HG02970 (cell line): ENCODE measurements at regions not wholly inside any gene's neighbourhood (a gene's known extent, or its start where the extent isn't known, plus 50 kb on each side); places are given as distances from the start of the nearest gene placed in this dataset.

Experiments used
- ATAC-seq: cut with Tn5 transposase; IDR thresholded peaks from one replicate; pipeline ENCODE4 v1.9.1; 2021; ENCODE audit warnings: mild to moderate bottlenecking, moderate library complexity, moderate number of reproducible peaks; ENCODE audit not compliant: unreplicated experiment, low FRiP score

DNA sequence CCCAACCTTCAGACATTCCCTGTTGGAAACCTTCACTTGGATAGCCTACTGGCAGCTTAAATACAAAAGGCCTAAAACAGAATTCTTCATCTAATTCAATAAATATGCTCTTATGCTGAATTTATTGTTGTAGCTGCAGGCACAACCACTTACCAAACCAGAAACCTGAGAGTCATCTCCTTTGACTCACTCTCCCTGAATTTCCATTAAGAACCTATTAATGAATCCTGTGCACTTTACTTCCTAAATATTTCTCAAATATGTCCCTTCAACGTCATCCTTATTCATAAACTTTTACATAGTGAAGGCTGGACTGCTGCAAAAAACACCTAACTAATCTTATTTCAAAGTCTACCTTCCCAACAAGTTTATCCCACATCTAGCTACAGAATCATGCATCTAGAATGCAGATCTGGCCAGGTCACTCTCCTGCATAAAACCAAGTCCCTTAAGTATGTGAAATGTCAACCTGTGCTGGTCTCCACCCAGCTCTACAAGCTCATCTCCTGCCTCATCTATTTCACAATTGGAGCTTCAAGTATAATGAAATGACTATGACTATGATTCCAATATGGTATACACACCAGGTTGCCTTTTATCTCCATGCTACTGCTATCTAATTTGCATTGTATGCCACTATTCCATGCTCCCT is 354.2 kb downstream of the ZEB2 start:
- ATAC-seq = no peak

DNA sequence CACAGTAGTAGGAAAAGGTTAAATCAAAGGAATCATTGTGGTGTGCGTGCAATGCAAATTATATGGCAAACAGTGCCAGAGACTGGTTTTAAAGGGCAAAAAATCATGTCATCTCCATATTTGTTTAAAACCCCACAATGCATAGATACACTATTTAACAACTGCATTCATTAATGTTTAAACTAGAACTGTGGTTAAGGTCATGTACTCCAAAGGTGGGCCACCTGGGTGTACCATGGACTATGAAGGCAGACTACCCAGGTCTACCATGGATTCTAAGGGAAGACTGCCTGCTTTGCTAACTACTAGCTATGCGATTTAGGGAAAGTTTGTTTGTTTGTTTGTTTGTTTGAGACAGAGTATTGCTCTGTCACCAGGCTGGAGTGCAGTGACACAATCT is 356.3 kb downstream of the ZEB2 start:
- no peak for ATAC-seq

- ATAC-seq = no peak
Observed at GRCh38 chr2:144162652-144163051, 357.3 kb downstream of the ZEB2 start.

DNA sequence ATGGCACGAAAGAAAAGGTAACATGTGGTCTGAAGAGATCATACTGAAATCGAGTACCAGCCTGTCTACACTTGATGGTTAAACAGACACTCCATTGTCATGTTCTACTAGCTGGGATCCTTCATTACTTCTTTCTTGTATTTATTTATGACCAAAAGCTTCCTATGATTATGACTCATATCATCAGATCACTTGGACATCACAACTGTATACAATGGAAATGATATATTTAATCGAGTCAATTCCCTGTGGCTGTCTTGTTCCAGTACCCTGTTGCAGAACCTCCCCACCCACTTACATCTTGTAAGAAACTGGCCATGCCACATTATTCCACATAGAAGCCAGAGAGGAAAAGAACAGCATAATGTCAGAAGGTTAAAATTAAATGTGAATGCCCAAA is 358.9 kb downstream of the ZEB2 start:
- ATAC-seq = no peak

- no peak for ATAC-seq
Observed at GRCh38 chr2:144159240-144159639, 360.7 kb downstream of the ZEB2 start.

DNA sequence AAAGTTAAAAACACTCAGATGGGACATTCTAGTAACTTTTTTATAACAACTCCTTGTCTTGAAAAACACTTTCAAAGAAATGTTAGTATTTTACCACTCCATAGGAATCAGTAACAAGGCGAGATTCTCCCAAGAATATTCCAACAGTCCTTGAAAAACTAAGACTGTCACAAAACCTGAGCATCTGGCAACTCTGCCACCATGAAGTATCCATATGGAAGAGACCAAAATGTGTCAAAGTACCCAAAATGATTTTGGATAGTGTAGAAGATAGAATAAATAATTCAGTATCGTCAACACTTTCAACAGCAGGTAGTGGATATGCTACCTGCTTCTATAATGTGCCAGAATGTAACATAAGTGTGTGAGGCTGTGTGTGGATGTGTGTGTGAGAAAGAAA is 361.8 kb downstream of the ZEB2 start:
- ATAC-seq = no peak

GRCh38 chr2:144156736-144157640 is 362.9 kb downstream of the ZEB2 start:
- ATAC-seq = no peak

GRCh38 chr2:144154205-144154604 is 365.7 kb downstream of the ZEB2 start:
- no peak for ATAC-seq

DNA sequence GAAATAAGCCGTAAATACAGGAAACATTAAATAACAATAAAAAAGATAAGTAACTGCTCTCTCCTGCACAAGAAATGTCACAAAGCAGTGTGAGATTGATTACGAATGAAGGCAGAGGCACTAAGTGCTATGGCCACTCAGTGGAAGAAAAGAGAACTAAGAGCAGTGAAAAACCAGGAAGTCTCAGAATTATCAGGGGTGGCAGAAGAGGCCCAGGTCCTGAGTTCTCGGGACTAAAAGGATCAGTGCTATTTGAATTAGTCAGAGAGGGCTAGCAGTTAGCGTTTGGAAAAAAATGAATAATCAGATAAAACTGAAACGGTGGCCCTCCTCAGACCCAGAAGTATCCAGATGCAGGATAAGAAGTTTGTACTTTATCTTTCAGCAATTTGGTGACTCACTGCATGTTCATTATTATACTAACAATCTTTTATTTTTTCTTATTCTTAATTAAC is 367.1 kb downstream of the ZEB2 start:
- ATAC-seq = no peak

DNA sequence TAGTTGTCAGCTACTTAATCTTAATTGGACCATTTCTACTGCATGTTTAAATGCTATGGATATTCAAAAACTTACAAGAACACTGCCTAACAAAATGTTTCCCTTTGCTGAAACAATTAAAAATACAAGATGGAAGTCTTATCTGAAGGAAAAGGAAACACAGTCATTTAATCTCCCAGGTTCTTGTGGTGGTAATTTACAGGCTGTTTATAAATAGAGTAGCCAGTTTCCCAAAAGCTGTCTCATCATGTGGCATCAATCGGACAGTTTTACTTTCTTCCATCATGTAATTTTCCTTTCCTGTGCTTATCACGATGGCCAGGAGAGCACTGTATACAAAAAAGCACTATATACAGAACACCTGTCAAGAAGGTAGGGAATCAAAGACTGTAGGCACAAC is 368.1 kb downstream of the ZEB2 start:
- ATAC-seq = no peak

DNA sequence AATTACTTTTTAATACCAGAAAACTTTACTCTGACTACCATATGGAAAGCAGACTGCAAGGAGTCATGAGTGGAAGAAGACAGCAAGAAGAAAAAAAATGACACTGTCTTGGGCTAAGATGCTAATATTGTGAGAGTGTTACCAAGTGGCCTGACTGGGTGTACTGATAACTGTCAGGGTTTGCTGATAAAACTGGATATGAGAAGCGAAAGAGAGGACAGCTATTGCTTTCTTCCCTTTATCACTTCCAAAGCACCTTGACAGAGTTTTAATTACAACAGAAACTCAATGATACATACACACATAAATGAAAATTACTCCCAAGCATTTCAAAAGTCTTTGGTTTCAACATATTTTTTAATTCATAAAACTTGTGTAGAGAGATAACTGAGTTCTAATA is 368.5 kb downstream of the ZEB2 start:
- no peak for ATAC-seq

- no peak for ATAC-seq
Observed at GRCh38 chr2:144147356-144147755, 372.6 kb downstream of the ZEB2 start.

DNA sequence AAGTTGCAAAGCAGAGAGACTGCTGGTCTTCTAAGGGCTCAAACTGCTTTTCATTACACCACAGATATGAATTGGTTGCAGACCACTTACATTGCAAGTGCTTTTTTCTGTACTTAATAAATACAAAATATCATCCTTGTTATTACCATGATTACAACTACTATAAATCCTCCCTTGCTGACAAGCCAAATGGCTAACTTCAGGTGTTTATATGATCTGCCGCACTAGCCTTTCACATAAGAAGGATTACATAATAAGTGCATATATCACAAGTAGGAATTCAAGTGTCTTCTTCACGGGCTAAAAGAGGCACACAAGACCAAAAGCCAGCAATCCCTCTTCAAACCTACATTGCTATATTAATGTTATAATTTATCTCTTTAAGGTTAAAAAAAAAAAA is 373.0 kb downstream of the ZEB2 start:
- no peak for ATAC-seq

DNA sequence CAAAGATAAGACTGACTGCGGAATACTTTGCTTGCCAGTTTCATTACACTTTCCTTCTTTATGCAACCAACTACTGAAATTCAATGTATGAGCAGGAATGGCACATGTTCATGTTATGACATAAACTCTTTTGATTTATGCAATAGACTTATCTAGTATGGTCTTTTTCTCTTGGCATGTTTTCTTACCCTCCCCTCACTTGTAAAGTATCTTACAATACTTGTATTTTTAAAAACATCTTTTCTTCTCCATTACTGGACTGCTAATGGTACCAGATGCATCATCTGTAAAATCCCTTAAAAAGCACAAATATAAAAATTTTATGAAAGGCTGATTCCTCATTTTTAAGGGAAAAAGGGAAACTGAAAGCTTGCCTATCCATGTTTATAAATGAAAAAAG is 373.8 kb downstream of the ZEB2 start:
- ATAC-seq = no peak

GRCh38 chr2:144143294-144144151 is 376.4 kb downstream of the ZEB2 start:
- no peak for ATAC-seq

- ATAC-seq = no peak
Observed at GRCh38 chr2:144140891-144141290, 379.0 kb downstream of the ZEB2 start.

GRCh38 chr2:144137705-144138428 is 382.1 kb downstream of the ZEB2 start:
- ATAC-seq = no peak

DNA sequence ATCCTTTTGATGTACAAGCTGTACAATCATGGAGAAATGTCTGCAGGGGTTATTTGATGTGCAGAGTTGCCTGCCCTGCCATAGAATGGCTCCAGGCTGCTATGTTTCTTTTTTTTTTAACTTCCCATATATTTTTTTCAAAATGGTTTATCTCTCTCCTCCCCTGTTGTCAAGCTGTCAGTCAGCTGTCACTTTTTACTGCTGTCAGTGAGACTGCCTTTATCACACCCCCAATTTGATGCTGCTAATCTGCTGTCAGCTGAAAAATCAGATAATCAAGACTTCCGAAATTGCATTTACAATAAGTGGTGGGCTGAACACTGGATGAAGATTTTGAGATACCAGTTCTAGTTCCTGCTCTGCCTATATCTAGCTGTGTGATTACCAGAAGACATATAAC is 382.6 kb downstream of the ZEB2 start:
- no peak for ATAC-seq

DNA sequence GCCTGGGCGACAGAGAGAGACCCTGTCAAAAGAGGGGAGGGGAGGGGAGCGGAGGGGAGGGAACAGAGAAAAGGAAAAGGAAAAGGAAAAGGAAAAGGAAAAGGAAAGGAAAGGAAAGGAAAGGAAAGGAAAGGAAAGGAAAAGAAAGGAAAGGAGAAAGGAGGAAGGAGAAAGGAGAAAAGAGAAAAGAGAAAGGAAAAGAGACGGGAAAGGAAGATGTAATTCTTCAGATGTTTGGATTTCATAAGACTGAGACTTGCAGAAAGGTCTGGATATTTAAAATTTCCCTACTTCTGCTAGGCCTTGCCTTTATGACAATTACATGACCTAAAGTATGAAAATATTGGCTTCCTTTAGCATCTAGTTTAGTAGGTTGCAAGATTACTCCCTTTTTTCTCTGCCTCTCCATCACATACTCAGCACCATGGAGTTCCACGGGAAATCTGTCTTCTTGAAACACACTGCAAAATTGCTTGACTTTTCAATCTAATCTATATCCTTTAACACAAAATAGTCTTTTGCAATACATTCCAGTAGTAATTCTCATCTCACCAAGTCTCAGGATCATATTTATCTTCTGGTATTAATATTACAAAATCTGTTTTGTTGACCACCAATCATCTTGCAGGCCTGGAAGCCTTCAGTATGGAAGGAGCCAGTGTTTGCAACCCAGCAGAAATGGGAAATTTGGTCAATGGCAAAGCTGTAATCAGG is 383.5 kb downstream of the ZEB2 start:
- ATAC-seq = no peak
